Inflammatory macrophage (primary cell): ENCODE measurements at regions not wholly inside any gene's neighbourhood (a gene's known extent, or its start where the extent isn't known, plus 50 kb on each side); places are given as distances from the start of the nearest gene placed in this dataset.
"Not testable (repeated sequence)": the region's sequence is repeated elsewhere in the genome, so short reads cannot be mapped to it uniquely, and the experiment has no call there.

ENCODE experiments used
- DNase-seq, 2 donors: peaks; one replicate each; pipeline ENCODE4 v3.0.0-alpha.2; 2020 to 2022

GRCh38 chr4:188438391-188438824 is 299.2 kb downstream of the TRIML1 start:
- DNase-seq = not testable (repeated sequence)

- DNase-seq = no peak
Measured at GRCh38 chr4:188439641-188440311, 300.5 kb downstream of the TRIML1 start.

GRCh38 chr4:188444500-188444899 is 305.3 kb downstream of the TRIML1 start:
- no peak for DNase-seq

- DNase-seq = not testable (repeated sequence)
Measured at GRCh38 chr4:188448996-188449395, 309.8 kb downstream of the TRIML1 start.

- DNase-seq = no peak
Measured at GRCh38 chr4:188450571-188450970, 311.3 kb downstream of the TRIML1 start.

- no peak for DNase-seq
Measured at GRCh38 chr4:188452097-188452496, 312.9 kb downstream of the TRIML1 start.

- no peak for DNase-seq
Measured at GRCh38 chr4:188454575-188454974, 315.3 kb downstream of the TRIML1 start.

- no peak for DNase-seq
Measured at GRCh38 chr4:188455062-188455752, 316.0 kb downstream of the TRIML1 start.

GRCh38 chr4:188459381-188459780 is 320.1 kb downstream of the TRIML1 start:
- DNase-seq = no peak

GRCh38 chr4:188463909-188464308 is 324.7 kb downstream of the TRIML1 start:
- no peak for DNase-seq

- DNase-seq = no peak
Measured at GRCh38 chr4:188466001-188466400, 326.8 kb downstream of the TRIML1 start.

GRCh38 chr4:188484256-188484655 is 345.0 kb downstream of the TRIML1 start:
- no peak for DNase-seq

- DNase-seq = no peak
Measured at GRCh38 chr4:188485906-188486305, 346.7 kb downstream of the TRIML1 start.

- DNase-seq = no peak
Measured at GRCh38 chr4:188492886-188493285, 353.6 kb downstream of the TRIML1 start.

GRCh38 chr4:188495169-188495568 is 355.9 kb downstream of the TRIML1 start:
- DNase-seq = no peak

- no peak for DNase-seq
Measured at GRCh38 chr4:188511431-188511830, 372.2 kb downstream of the TRIML1 start.

- no peak for DNase-seq
Measured at GRCh38 chr4:188532751-188533150, 393.5 kb downstream of the TRIML1 start.

GRCh38 chr4:188534297-188534696 is 395.1 kb downstream of the TRIML1 start:
- DNase-seq = no peak

- DNase-seq = no peak
Measured at GRCh38 chr4:188534917-188535316, 395.7 kb downstream of the TRIML1 start.

GRCh38 chr4:188536826-188537225 is 397.6 kb downstream of the TRIML1 start:
- DNase-seq = no peak

- no peak for DNase-seq
Measured at GRCh38 chr4:188550296-188550695, 411.1 kb downstream of the TRIML1 start.

- DNase-seq = no peak
Measured at GRCh38 chr4:188551156-188551555, 411.9 kb downstream of the TRIML1 start.

- no peak for DNase-seq
Measured at GRCh38 chr4:188552741-188553275, 413.6 kb downstream of the TRIML1 start.

- no peak for DNase-seq
Measured at GRCh38 chr4:188554413-188554812, 415.2 kb downstream of the TRIML1 start.
